GM12878 (cell line): ENCODE measurements at regions not wholly inside any gene's neighbourhood (a gene's known extent, or its start where the extent isn't known, plus 50 kb on each side); places are given as distances from the start of the nearest gene placed in this dataset.

Source experiments
- ATAC-seq: fragments of 200-7000 bp; cut with Tn5 transposase; 3 replicates; pipeline ENCODE4 v1.9.1; 2020; ENCODE audit warnings: mild to moderate bottlenecking, moderate library complexity
- BruUV-seq: library from RNA; stranded (reverse); fragments of 400-500 nt; replicated peaks from 2 replicates; lab custom pipeline; 2021; lab: Mats Ljungman, UMichigan
- CTCF ChIA-PET: fragments of 300-600 bp; sonication (Branson Sonifier 250); formaldehyde crosslinking; extraction: SDS; loops from one replicate; lab custom pipeline; 2021; ENCODE audit warnings: inconsistent platforms; lab: Yijun Ruan, JAX
- POLR2A ChIA-PET: fragments of 350-600 bp; formaldehyde crosslinking; extraction: SDS; loops from one replicate; lab custom pipeline; 2021; ENCODE audit warnings: inconsistent platforms; lab: Charles Lee
- RAD21 ChIA-PET: fragments of 300-600 bp; sonication (Branson Sonifier 250); formaldehyde crosslinking; loops from one replicate; lab custom pipeline; 2023; ENCODE audit warnings: antibody characterized with exemption; ENCODE audit not compliant: unreplicated experiment; lab: Charles Lee
- SMC1A ChIA-PET: fragments of 300-600 bp; sonication (Branson Sonifier 250); formaldehyde crosslinking; loops from one replicate; lab custom pipeline; 2023; ENCODE audit not compliant: unreplicated experiment, uncharacterized antibody; lab: Charles Lee
- DNase-seq: peaks from one replicate; pipeline ENCODE4 v3.0.0-alpha.2; 2011; ENCODE audit warnings: low read depth, low spot score
- FAIRE-seq: peaks from 3 replicates; lab custom pipeline; 2011; peaks lifted over from hg19 to GRCh38; lab: Jason Lieb, UNC
- H2AFZ ChIP-seq: 2 replicates; pipeline ENCODE4 v1.6.0; 2011; ENCODE audit warnings: low read depth, low read length, control low read depth; ENCODE audit not compliant: control insufficient read depth
- H3K27ac ChIP-seq: 2 replicates; pipeline ENCODE4 v1.5.1; 2011; ENCODE audit warnings: control low read depth; ENCODE audit not compliant: control insufficient read depth, insufficient read depth
- H3K27me3 ChIP-seq, 2 experiments: replicated peaks in 1 of 2; 2 replicates each; pipeline versions ENCODE4 v1.6.0 to v1.6.1; 2011; ENCODE audit warnings: low read length in 1 of 2; ENCODE audit not compliant: control insufficient read depth in 2 of 2, insufficient read depth in 2 of 2
- H3K36me3 ChIP-seq, 2 experiments: 2 replicates each; pipeline ENCODE4 v1.5.1; 2011; ENCODE audit warnings: low read length in 1 of 2; ENCODE audit not compliant: control insufficient read depth in 2 of 2, insufficient read depth in 2 of 2
- H3K4me1 ChIP-seq: 2 replicates; pipeline ENCODE4 v1.6.1; 2011; ENCODE audit warnings: mild to moderate bottlenecking, low read length, moderate library complexity, mixed read lengths; ENCODE audit not compliant: control insufficient read depth, insufficient read depth
- H3K4me2 ChIP-seq: 2 replicates; pipeline ENCODE4 v1.6.0; 2011; ENCODE audit warnings: control low read depth; ENCODE audit not compliant: control insufficient read depth, insufficient read depth
- H3K4me3 ChIP-seq: fragments of 200-600 bp; sonication (generic); 2 replicates; pipeline ENCODE4 v1.5.1; 2016
- H3K79me2 ChIP-seq: 2 replicates; pipeline ENCODE4 v1.6.0; 2011; ENCODE audit warnings: low read length; ENCODE audit not compliant: control insufficient read depth, insufficient read depth
- H3K9ac ChIP-seq: 2 replicates; pipeline ENCODE4 v1.8.0; 2011; ENCODE audit warnings: low read length, control low read depth, mixed read lengths; ENCODE audit not compliant: control insufficient read depth, insufficient read depth
- H3K9me3 ChIP-seq: replicated peaks from 3 replicates; pipeline ENCODE4 v1.5.1; 2011; ENCODE audit warnings: mild to moderate bottlenecking, low read length; ENCODE audit not compliant: control insufficient read depth, insufficient read depth
- H4K20me1 ChIP-seq: 2 replicates; pipeline ENCODE4 v1.6.0; 2011; ENCODE audit not compliant: control insufficient read depth, insufficient read depth
- CUX1 ChIP-seq: IDR thresholded peaks from 2 replicates; pipeline ENCODE4 v1.6.1; 2012; ENCODE audit warnings: improper control_type of control experiment, low read depth, low read length; ENCODE audit not compliant: insufficient replicate concordance
- ELK1 ChIP-seq: IDR thresholded peaks from 2 replicates; pipeline ENCODE4 v1.6.1; 2012; ENCODE audit warnings: low read depth, low read length, improper control_type of control experiment
- ETV6 ChIP-seq, 2 experiments: fragments of 450-650 bp in 1 of 2; IDR thresholded peaks in 1 of 2; conservative IDR thresholded peaks in 1 of 2; 2 replicates each; pipeline ENCODE4 v1.6.1; 2014; ENCODE audit warnings: antibody characterized with exemption in 1 of 2, borderline replicate concordance in 1 of 2, low read depth in 1 of 2, mild to moderate bottlenecking in 1 of 2, moderate library complexity in 1 of 2
- MEF2A ChIP-seq: IDR thresholded peaks from 2 replicates; pipeline ENCODE4 v1.6.1; 2011; ENCODE audit warnings: low read depth, mild to moderate bottlenecking, low read length, moderate library complexity; ENCODE audit not compliant: insufficient read depth
- SMC3 ChIP-seq: IDR thresholded peaks from 2 replicates; pipeline ENCODE4 v1.6.1; 2011; ENCODE audit warnings: low read length, improper control_type of control experiment, borderline replicate concordance
- SRF ChIP-seq, 2 experiments: IDR thresholded peaks; 2 replicates each; pipeline ENCODE4 v1.6.1; 2011; ENCODE audit warnings: low read depth in 2 of 2, low read length in 2 of 2, mild to moderate bottlenecking in 1 of 2, moderate library complexity in 1 of 2
- ZBTB40 ChIP-seq: fragments of 450-650 bp; IDR thresholded peaks from 2 replicates; pipeline ENCODE4 v1.6.1; 2016; ENCODE audit warnings: mild to moderate bottlenecking, moderate library complexity, borderline replicate concordance
- ZNF207 ChIP-seq: fragments of 450-650 bp; IDR thresholded peaks from 2 replicates; pipeline ENCODE4 v1.6.1; 2014; ENCODE audit warnings: antibody characterized with exemption, mild to moderate bottlenecking, borderline replicate concordance
- ZNF592 ChIP-seq: fragments of 450-650 bp; IDR thresholded peaks from 2 replicates; pipeline ENCODE4 v1.6.1; 2017; ENCODE audit warnings: mild to moderate bottlenecking, moderate library complexity
- in situ Hi-C: fragments of 300-500 bp; cut with MboI; formaldehyde crosslinking; loops from 9 replicates; pipeline ENCODE4 v1.14.3; 2018; ENCODE audit warnings: mixed read lengths
- intact Hi-C: fragments of 100-400 bp; cut with micrococcal nuclease; formaldehyde crosslinking; loops from one replicate; pipeline ENCODE4 v1.14.2; 2022; ENCODE audit not compliant: unreplicated experiment

GRCh38 chr4:64822405-64822804, 413.2 kb upstream of the TECRL start:
- no TSS peak for BruUV-seq
- ChIA-PET POLR2A (no interaction called here), RAD21 (no interaction called here), SMC1A (no interaction called here), CTCF (no interaction called here)
- H3K4me2 ChIP-seq = no peak overlapping the region
- H3K27ac ChIP-seq = no peak overlapping the region
- no peak overlapping the region for H2AFZ ChIP-seq
- in situ Hi-C loops (no loop called here), intact Hi-C loops (no loop called here)
- H3K9ac ChIP-seq = no peak overlapping the region
- H3K4me3 ChIP-seq = no peak overlapping the region
- no peaks in the 10 kb centered on the region for H4K20me1 ChIP-seq
- ATAC-seq = no peak
- H3K9me3 ChIP-seq = no peaks in the 10 kb centered on the region
- H3K27me3 ChIP-seq = no peaks in the 10 kb centered on the region
- no peak for DNase-seq
- H3K79me2 ChIP-seq = no peaks in the 10 kb centered on the region
- H3K4me1 ChIP-seq = no peaks in the 10 kb centered on the region
- no peak for FAIRE-seq
- no peaks in the 10 kb centered on the region for H3K36me3 ChIP-seq
- TF ChIP-seq SMC3 = no peak
- no peak for TF ChIP-seq ELK1
- TF ChIP-seq SRF (IDR thresholded peaks at IDR 0.05; ENCODE audit: low read depth in 2 of 2, low read length in 2 of 2) = no peak
- no peak for TF ChIP-seq ZNF207
- no peak for TF ChIP-seq ETV6 (conservative IDR thresholded peaks at IDR 0.05 in 1 of 2, IDR thresholded peaks at IDR 0.05 in 1 of 2; ENCODE audit: borderline replicate concordance in 1 of 2, low read depth in 1 of 2)
- TF ChIP-seq CUX1 = no peak
- TF ChIP-seq MEF2A = no peak
- TF ChIP-seq ZNF592 = no peak
- no peak for TF ChIP-seq ZBTB40
